ENCODE measurements at regions not wholly inside any gene's neighbourhood (a gene's known extent, or its start where the extent isn't known, plus 50 kb on each side); places are given as distances from the start of the nearest gene placed in this dataset.

- no peak overlapping the region for H3K27ac Mint-ChIP-seq
- CTCF ChIA-PET, result no interaction called here
- no peaks in the 10 kb centered on the region for H3K4me1 Mint-ChIP-seq (ENCODE audit: low read depth)
- ATAC-seq (no peak), DNase-seq (no peak)
- no peak for TF ChIP-seq CTCF (IDR thresholded peaks at IDR 0.05)
- intact Hi-C loops (cut with micrococcal nuclease), result no loop called here
- H3K4me3 Mint-ChIP-seq, result no peak overlapping the region
- no peaks in the 10 kb centered on the region for H3K9me3 Mint-ChIP-seq
- H3K36me3 Mint-ChIP-seq (ENCODE audit: low read depth), result no peaks in the 10 kb centered on the region
- peaks cover 10% of the 10 kb centered on the region for H3K27me3 Mint-ChIP-seq
- POLR2A ChIA-PET, result no interaction called here
Observed at GRCh38 chr12:97321621-97322020, 141.0 kb upstream of the RMST start.

- Mint-ChIP-seq H3K4me3 (no peak overlapping the region), H3K27me3 (peaks cover 6% of the 10 kb centered on the region), H3K4me1 (ENCODE audit: low read depth) (no peaks in the 10 kb centered on the region), H3K9me3 (no peaks in the 10 kb centered on the region), H3K27ac (no peak overlapping the region), H3K36me3 (ENCODE audit: low read depth) (no peaks in the 10 kb centered on the region)
- intact Hi-C loops (cut with micrococcal nuclease), result no loop called here
- DNase-seq, result no peak
- CTCF ChIA-PET, result no interaction called here
- ATAC-seq, result no peak
- POLR2A ChIA-PET, result no interaction called here
- no peak for TF ChIP-seq CTCF (IDR thresholded peaks at IDR 0.05)
Observed at GRCh38 chr12:97322388-97322787, 140.2 kb upstream of the RMST start.

GRCh38 chr12:97323154-97323553 is 139.4 kb upstream of the RMST start:
- no peaks in the 10 kb centered on the region for H3K4me1 Mint-ChIP-seq (ENCODE audit: low read depth)

GRCh38 chr12:97324471-97324870 is 138.1 kb upstream of the RMST start:
- Mint-ChIP-seq H3K9me3 (no peaks in the 10 kb centered on the region), H3K4me1 (ENCODE audit: low read depth) (no peaks in the 10 kb centered on the region), H3K4me3 (no peak overlapping the region), H3K27me3 (peaks cover 8% of the 10 kb centered on the region), H3K27ac (no peak overlapping the region), H3K36me3 (ENCODE audit: low read depth) (no peaks in the 10 kb centered on the region)
- no peak for TF ChIP-seq CTCF (IDR thresholded peaks at IDR 0.05)
- no peak for DNase-seq
- POLR2A ChIA-PET, result no interaction called here
- no peak for ATAC-seq
- intact Hi-C loops (cut with micrococcal nuclease), result no loop called here
- CTCF ChIA-PET, result interaction anchor here (1.1 kb wide), 1 partner anchor 15 kb away, joined by 4 read pairs; no protein-coding TSS in a partner anchor

More at GRCh38 chr12:97323154-97323553, 139.4 kb upstream of the RMST start:
- no peak for ATAC-seq
- CTCF ChIA-PET, result interaction anchor here (1.1 kb wide), 1 partner anchor 14 kb away, joined by 4 read pairs; no protein-coding TSS in a partner anchor
- POLR2A ChIA-PET, result no interaction called here
- Mint-ChIP-seq H3K9me3 (no peaks in the 10 kb centered on the region), H3K27ac (no peak overlapping the region), H3K4me3 (no peak overlapping the region), H3K36me3 (ENCODE audit: low read depth) (no peaks in the 10 kb centered on the region), H3K27me3 (peaks cover 8% of the 10 kb centered on the region)
- no peak for TF ChIP-seq CTCF (IDR thresholded peaks at IDR 0.05)
- DNase-seq, result no peak
- intact Hi-C loops (cut with micrococcal nuclease), result no loop called here

- H3K9me3 Mint-ChIP-seq, result no peaks in the 10 kb centered on the region
- H3K4me3 Mint-ChIP-seq, result no peak overlapping the region
- DNase-seq (no peak), ATAC-seq (no peak)
- H3K36me3 Mint-ChIP-seq (ENCODE audit: low read depth), result no peaks in the 10 kb centered on the region
- H3K27me3 Mint-ChIP-seq, result peaks cover 8% of the 10 kb centered on the region
- ChIA-PET CTCF (interaction anchor here (1.0 kb wide), 1 partner anchor 1062 kb away, joined by 3 read pairs; no protein-coding TSS in a partner anchor), POLR2A (no interaction called here)
- H3K27ac Mint-ChIP-seq, result no peak overlapping the region
- intact Hi-C loops (cut with micrococcal nuclease), result no loop called here
- no peaks in the 10 kb centered on the region for H3K4me1 Mint-ChIP-seq (ENCODE audit: low read depth)
- TF ChIP-seq CTCF (IDR thresholded peaks at IDR 0.05), result no peak
Observed at GRCh38 chr12:97335115-97335514, 127.5 kb upstream of the RMST start.

All from activated CD8-positive, alpha-beta T cell treated with anti-CD3 and anti-CD28 coated beads for 36 hours (primary cell).